ELR (cell line): ENCODE measurements at regions not wholly inside any gene's neighbourhood (a gene's known extent, or its start where the extent isn't known, plus 50 kb on each side); places are given as distances from the start of the nearest gene placed in this dataset.

ENCODE experiments used
- DNase-seq: peaks from one replicate; pipeline ENCODE4 v3.0.0-alpha.2; 2015; ENCODE audit warnings: low read depth

DNA sequence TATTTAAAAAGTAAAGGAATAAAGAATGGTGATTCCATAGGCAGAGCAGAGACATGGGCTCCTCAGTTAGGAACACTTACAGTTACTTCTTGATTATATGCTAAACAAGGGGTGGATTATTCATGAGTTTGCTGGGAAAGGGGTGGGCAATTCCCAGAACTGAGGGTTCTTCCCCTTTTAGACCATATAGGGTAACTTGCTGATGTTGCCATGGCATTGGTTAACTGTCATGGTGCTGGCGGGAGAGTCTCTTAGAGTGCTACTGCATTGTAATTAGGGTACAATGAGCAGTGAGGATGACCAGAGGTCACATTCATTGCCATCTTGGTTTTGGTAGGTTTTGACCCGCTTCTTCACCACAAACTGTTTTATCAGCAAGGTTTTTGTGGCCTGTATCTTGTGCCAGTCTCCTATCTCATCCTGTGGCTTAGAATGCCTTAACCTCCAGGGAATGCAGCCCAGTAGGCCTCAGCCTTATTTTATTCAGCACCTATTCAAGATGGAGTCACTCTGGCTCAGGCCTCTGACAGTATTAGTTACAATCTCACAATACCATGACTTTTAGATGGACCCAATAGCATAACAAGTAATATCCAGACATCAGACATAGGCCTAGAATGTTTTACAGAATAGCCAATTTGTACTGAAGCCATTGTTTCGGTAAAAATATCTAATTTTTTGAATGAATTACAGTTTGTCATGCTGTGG is 106.8 kb downstream of the ZBTB18 start:
- DNase-seq, result no peak

DNA sequence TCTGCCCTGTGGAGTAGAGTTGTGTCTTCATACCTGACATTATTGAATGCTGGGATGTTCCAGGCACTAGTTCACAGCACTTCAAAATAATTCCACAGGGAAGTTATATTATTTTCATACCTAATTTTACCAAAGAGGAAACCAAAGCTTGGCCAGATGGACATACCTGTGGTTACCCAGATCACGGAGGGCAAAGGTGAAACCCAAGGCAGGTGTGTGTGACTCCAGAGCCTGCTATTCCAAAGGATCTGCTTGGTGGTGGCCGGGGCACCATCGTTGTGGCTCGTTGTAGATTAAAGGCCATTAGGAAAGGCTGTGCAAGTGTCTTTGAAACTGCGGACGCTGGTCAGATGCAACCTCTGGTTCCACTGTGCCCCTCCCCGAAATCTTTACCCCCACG is 108.6 kb downstream of the ZBTB18 start:
- DNase-seq, result no peak

DNA sequence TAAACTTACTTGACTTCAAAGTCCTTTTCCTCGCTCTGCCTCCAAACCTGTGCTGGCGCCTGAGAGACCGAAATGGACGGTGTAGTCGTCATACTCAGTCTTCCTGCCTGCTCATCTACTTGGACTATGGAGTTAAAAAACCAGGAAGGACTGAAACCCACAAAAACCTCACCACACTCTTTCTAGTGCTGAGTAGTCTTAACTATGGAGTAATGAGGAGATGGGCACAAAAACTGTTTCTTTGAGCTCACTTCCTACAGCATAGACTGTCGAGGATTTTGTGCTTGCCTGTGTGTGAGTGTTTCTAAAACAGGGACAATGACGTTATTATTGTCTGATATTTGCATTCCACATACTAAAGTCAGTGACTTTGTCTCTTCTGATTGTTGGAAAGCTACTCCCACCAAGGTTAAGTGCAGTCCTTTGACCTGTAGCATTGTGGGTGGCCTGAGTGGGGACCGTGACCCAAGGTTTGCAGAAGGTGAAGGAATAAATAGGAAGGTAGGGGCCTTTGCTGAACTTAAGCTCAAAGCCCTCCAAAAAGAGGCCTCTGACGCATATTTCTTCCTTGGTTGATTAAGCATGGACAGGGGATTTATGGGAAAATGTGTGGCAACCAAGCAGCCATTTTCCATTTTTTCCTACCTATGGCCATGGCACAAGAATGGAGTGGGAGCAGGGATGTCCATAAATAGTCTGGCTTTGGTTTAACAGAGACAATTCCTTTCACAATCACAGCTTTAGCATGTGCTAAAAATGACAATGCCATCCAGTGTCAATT is 109.6 kb downstream of the ZBTB18 start:
- no peak for DNase-seq

DNA sequence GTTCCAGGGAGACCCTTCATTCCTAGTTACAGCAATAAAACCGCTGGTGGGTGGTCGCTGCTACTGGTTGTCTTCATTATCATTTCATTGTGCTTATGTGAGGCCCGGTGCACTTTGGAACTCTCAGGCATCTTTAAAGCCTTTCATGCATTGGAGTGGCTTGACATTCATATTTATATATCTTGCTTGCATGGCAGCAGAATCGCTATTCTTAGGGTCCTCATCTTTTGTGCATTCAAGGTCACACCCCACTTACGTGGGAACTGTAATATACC is 110.1 kb downstream of the ZBTB18 start:
- DNase-seq, result no peak

DNA sequence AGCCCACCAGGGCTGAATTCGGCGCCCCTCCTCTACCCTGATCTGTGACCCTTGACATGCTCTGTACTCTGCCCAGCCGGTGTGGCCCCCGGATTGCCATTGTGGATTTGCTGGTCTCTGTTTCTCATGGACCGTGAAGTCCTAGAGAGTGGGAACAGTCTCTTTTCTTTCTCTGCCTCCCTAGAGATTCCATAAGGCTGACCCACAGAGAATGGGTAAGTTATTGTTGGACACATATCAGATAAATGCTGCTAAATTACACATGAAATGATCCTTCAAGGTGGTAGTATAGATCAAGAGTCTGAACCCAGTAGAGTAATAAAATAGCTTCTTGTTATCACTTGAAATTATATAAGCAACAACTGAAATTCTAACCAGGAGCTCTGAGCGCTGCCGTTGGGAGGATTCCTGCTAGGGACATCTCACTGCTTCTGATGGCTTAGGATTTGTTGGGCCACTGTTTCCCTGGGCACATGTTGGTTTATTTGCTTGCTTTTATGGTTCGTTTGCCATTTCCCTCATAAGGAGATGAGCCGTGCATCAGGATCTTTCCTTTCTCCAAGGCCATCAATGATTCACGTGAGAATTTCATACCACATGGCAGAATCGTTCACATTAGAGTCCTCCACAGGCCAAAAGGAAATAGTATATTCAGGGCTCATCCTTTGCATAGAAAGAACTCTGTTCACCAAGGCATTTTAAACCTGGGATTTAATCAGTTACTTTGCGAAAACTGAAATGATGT is 111.9 kb downstream of the ZBTB18 start:
- DNase-seq, result peak; percentile 67

DNA sequence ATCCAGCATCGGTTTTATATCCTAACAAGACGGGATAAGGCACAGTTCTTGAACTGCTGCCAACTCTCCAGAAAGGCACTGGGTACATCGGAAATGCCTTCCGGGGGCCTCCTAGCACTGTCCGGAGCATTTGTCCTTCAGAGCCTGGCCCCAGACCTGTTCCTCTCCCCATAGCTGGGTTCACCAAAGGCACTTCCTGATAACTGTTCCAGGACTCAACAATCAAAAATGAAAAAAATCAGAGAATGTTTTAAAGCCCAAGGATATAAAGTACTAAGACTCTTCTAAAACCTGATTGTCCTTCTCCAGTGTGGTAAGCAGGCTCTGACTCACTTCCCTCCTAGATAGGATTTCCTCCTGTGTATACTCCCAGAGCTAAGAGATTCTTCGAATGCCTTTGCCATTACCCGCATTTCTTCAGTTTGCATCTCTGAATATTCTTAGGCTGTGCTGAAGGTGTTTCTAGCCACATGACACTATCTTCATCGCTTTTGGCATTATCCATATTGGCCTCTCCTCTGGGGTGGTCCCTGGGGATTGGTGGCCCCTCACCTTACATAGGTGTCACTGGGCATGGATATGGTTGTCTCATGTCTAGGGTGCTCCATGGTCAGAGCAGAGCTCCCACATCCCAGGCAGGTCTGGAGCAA is 112.9 kb downstream of the ZBTB18 start:
- peak; percentile 99 for DNase-seq

DNA sequence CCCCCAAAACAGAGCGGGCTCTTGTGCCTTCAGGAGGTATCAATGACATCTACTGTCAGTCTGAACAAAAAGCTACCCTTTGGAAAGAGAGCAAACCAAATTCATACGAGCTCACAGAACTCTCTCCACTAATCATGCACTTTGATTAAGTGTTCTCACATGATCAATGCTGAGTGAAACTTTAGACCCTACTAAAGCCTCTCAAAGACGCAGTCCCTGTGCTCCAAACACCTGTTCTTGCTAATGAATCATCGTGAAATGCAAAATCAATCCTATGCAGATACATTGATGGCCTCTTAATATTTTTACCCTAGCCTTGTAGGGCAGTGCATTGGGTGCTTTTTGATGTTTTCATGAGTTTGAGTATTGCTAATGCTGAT is 113.4 kb downstream of the ZBTB18 start:
- DNase-seq, result no peak

DNA sequence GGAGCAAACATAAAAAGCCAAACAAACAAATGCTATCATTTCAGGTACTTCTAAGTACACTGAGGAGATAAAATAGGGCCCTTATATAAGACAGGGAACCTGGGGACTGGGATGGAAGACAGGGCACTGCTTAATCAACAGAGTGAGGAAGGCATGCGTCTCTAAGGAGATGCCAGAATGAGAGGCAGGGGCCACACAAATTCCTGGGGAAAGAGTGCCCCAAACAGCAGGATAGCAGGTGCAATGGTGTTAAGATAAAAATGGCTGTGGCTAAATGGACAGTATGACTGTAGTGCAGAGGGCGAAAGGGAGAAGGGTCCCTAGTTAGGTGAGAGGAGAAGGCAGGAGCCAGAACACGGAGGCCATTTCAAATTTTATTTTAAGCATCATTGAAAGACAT is 113.9 kb downstream of the ZBTB18 start:
- no peak for DNase-seq

DNA sequence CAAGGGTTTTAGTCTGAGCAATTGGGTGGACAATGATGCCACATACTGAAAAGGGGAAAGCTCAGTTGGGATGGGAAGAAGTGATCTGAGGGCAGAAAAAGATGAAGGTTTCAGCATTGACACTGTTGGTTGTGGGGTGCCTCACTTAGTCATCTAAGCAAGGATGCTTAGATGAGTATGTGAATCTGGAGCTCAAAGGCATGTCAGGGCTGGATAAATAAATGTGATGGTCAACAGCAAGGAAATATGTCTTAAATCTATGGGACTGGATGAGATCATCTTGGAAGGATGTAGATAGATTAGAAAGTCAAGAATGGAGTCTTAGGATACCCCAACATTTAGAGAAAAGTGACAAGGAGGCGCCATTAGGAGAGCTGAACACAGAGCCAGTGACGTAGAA is 114.6 kb downstream of the ZBTB18 start:
- no peak for DNase-seq

DNA sequence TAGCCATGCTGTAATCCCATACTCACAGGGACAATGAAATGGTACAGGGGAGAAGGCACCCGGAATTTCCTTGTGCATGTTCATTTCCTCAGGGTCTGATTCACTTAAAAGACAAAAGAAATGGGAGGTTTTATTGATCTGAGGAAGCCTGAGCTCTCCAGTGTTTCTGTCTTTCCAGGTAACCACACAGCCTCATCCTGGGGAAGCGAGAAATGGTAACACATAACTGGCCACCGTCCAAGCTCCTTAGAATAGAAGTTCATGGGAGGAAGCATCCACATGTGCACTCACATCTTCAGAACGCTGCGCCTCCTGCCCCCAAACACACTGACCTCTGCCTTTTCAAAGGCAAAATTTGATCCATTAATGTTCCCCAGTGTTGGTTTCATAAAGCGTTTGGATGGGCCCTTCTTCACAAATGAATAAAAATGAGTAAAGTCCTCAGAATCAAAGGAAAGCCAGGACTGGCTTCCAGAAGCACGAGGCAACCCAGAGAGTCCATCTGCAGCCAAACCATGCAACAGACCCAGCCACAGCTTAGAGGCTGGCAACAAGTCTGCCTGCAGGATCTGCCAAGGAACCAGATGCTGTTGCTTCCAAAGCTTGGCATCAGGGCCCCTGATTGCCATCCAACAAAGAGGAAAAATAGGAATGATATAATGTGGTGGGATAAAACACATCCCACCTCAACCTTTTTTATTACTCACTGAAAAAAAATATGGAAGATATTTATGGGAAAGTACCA is 120.3 kb downstream of the ZBTB18 start:
- no peak for DNase-seq

DNA sequence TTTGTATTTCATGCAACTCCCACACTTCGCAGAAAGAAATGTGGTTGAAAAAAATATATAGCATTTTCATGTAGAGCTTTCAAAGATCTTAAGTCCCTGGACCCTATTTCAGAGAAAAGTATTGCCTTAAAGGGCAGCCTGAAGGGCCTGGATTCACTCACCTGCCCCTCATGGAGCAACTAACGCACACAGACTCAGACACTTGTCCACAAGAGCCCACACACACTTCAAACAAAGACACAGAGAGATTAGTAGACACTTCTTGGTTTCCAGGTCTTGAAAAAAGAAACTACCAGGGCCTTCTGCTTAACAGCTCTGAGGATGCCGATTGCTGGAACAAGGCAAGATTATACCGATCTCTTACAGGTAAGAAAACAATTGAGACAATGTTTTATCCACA is 122.2 kb downstream of the ZBTB18 start:
- DNase-seq, result no peak

DNA sequence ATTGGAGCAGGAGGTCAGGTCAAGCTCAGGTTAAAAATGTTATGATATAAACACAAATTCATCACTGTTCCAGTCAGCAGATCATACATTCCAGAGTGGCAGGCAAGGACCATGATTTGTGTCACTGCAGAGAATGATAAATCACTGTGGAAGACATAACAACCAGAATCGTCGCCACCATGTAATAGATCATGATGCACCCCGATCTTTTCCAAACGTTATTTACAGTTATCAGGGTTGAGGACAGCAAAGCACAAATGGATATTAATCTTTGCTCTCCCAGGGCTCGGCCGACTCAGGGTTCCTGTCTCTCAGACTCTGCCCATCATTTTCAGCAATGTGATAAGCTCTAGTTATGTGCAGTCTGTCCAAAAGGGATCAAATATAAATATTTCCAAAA is 122.7 kb downstream of the ZBTB18 start:
- DNase-seq, result no peak

DNA sequence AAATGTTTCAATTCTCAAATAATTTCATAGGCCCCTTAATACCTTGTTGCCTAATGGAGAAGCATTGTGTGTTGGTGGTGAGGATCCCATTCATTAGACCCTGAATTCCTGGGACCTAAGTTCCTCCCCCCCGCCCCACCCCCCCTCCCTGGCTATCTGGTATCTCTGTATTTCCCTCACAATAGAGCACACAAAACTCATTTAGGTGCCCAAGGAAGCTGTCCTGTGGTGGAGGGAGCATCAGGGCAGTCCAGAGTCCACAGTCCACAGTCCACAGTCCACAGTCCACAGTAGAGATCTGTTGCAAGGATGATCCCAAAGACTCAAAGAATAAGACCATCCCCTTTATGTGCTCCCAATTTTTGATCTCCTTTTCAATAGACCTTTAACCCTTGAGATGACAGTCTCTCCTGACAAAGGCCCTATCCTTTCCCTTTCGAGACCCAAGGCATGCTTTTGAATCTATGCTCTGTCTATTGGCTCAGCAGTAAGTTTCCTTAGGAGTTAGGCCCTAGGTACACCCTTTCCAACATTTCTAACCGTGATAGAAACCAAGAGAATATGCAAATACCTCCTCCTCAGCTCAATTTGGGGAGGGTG is 123.9 kb downstream of the ZBTB18 start:
- DNase-seq, result no peak

DNA sequence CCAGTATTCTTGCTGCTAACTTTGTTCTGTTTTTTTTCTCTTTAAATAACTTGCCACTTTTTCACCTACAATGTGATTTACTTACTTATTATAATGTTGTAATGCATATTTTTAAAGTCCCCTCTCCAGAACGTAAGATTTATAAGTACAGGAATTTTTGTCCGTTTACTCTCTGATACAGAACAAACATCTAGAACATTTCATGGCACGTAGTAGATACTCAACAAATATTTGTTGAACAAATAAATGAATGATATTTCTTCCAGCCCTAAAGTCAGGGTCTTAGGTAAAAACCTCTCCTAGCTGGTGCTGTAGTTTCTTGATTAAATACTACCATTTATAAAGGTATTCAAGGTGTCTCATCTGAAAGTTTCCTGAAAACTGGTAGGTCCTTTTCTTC is 125.1 kb downstream of the ZBTB18 start:
- DNase-seq, result no peak

DNA sequence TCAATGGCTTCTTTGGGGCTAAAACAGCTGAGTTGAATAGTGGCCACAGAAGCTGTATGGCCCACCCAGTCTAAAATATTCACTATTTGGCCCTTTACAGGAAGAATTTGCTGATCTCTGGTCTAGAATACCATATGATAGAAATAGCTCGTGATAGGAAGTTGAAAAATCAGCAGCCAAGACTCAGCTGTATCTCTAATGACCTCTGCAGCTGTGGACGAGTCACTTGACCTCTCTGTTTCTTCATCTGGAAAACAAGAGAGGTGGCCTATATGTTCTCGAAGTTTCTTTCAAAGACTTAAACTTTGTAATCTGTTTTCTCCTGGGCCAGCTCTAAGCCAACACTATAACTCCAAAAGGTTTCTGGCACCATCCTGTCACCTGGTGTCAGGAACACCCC is 129.2 kb downstream of the ZBTB18 start:
- DNase-seq, result no peak

DNA sequence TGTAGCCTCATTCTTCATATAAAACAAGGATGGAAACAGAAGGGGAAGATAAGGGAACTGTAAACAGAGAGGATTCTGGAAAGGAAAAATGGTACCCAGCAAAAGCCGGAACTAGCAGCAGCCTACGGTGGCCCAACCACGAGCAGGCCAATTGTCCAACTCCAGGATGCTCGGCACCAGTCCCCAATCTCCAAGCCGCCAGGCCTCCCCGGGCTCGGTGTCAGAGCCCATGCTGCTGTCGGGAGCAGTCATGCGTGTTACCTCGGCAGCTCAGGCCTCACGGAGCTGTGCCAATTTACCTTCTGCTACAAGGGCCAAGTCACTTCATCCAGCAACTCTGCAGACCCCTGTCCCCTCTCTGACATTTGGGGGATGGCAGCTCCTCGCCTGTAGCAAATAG is 130.8 kb downstream of the ZBTB18 start:
- no peak for DNase-seq

DNA sequence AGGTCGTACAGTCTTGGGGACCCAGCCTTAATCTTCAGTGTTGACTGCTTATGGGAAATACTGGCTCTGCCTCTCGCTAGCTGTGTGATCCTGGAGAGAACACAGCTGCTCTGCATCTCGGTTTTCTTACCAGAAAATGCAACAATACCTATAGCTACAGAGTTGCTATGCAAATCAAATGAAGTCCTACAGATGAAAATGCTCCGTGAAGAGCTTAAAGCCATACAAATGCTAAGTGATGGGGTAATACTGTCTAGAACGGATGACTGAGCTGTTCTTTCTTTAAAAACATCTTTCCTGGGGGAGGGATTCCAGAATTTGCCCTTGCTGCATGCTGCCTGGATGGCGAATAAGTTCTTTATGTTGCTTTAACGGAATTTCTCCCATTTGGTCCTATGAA is 132.0 kb downstream of the ZBTB18 start:
- no peak for DNase-seq

DNA sequence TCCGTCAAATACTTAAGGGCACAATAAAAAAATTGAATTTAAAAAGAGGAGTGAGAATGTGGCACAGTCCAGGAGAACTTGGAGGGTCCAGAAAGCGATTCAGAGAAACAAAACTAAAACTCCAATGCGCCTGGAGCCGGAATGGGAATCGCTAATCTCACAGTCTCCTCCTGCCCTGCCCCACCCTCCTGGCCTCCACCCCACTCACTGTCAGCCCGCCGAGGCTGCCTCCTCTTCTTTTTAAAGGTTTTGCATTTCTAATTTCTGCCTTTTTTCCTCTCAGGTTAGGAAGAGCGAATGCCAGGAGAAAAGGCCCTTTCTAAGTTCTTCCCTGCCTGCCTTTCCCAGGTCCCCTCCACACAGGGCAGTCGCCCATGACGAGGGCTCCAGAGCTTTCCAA is 135.3 kb downstream of the ZBTB18 start:
- DNase-seq, result no peak

DNA sequence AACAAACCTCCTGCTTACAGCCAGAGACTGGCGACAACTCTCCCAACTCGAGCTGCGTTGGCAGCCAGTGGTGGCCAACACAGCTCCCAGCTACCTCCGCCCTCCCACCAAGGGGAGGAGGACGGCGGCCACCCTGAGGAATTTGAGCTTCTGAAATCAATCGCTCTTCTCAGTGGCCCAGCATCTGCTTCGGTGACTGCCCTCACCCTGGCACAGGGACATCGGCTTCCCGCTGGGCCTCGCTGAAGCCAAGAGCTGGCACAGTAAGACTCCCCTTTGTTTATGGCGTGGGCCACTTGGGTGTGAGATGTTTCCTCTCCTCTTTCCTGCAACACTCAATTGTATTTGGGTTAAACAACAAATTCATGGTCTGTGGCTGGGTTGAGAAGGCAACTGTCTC is 136.2 kb downstream of the ZBTB18 start:
- no peak for DNase-seq

DNA sequence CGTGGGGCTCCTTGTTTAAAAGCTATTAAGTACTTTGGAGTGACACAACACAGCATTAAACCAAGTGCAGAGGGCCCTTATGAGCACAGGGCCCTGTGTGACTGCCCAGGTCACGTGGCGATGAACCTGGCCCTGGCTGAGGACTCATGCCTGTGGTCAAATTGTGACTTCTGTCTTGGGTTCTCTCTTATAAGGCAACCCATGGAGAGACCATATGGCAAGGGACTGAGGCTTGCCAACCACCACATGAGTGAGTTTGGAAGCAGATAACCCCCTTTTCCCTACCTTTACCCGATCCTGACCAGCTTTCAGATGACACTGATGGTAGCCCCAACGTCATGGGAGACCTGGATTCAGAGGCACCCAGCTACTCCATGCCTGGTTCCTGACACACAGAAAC is 140.5 kb downstream of the ZBTB18 start:
- no peak for DNase-seq

DNA sequence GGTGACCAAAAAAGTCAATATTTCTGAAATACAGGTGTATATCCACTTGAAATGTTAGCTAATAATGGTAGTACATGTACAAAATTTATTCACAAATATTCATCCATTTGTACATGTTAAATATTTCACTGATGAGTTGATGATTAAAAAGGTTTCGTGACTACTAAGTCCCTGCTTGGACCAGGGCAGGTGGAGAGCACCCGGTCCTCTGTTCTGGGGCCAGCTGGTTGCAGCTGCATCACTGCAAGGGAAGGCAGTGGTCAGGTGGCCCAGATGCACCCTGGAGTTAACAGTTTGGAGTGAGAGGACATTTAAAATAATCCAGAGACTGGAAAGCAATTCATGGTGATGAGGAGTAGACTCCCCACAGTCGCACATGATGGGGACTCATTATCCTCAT is 141.2 kb downstream of the ZBTB18 start:
- DNase-seq, result no peak
